ENCODE measurements at regions not wholly inside any gene's neighbourhood (a gene's known extent, or its start where the extent isn't known, plus 50 kb on each side); places are given as distances from the start of the nearest gene placed in this dataset.

- no peak for DNase-seq (ENCODE audit: low read depth)
Measured at GRCh38 chr7:22911889-22912288, 89.2 kb upstream of the TOMM7 start.

GRCh38 chr7:22909917-22910316 is 87.3 kb upstream of the TOMM7 start:
- DNase-seq (ENCODE audit: low read depth), result no peak

DNA sequence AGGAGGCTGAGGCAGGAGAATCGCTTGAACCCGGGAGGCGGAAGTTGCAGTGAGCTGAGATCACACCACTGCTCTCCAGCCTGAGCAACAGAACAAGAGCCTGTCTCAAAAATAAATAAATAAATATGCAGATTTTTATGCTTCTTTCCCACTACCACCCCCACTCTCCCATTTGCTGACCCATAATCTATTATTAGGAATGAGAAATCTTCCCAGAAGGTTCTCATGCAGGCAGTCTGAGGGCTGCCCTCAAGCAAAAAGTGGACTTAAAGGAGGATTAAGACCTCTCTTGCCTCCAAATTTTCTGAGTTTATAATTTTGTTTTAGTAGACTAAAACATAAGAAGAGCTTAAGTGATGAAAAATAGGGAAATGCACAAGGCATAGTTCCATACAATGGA is 85.2 kb upstream of the TOMM7 start:
- DNase-seq (ENCODE audit: low read depth), result no peak

- no peak for DNase-seq (ENCODE audit: low read depth)
Measured at GRCh38 chr7:22900784-22901183, 78.1 kb upstream of the TOMM7 start.

GRCh38 chr7:22900101-22900500 is 77.5 kb upstream of the TOMM7 start:
- no peak for DNase-seq (ENCODE audit: low read depth)

DNA sequence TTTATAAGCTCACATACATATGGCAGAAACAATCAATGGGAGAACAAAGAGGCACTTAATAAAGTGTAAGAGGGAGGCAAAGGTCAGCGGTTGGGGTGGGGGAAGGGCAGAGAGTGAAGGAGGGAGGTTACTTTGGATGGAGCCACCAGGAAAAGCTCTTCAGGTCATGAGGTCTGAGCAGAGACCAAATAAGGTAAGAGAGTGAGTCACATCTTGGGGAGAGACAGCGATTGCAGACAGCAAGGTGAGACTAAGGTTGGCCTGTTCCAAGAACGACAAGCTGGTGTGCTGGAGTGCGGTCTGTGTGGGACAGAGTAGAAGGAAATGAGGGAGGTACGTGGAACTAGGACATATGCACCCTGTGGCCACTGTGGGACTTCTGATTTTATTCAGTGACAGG is 74.3 kb upstream of the TOMM7 start:
- no peak for DNase-seq (ENCODE audit: low read depth)

GRCh38 chr7:22895828-22896165 is 73.1 kb upstream of the TOMM7 start:
- no peak for DNase-seq (ENCODE audit: low read depth)

GRCh38 chr7:22895140-22895827 is 72.6 kb upstream of the TOMM7 start:
- DNase-seq (ENCODE audit: low read depth), result no peak

GRCh38 chr7:22894546-22894945 is 71.9 kb upstream of the TOMM7 start:
- DNase-seq (ENCODE audit: low read depth), result no peak

GRCh38 chr7:22890773-22891172 is 68.1 kb upstream of the TOMM7 start:
- DNase-seq (ENCODE audit: low read depth), result no peak

GRCh38 chr7:22885797-22886261 is 63.2 kb upstream of the TOMM7 start:
- DNase-seq (ENCODE audit: low read depth), result no peak

- no peak for DNase-seq (ENCODE audit: low read depth)
Measured at GRCh38 chr7:22884911-22885788, 62.5 kb upstream of the TOMM7 start.

DNA sequence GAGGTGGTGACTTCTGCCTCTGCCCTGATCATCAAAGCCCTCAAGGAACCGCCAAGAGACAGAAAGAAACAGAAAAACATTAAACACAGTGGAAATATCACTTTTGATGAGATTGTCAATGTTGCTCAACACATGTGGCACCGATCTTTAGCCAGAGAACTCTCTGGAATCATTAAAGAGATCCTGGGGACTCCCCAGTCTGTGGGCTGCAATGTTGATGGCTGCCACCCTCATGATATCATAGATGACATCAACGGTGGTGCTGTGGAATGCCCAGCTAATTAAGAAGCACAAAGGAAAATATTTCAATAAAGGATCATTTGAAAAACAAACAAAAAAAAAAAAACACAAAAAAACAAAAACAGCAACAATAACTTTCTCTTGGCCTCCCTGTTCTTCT is 59.5 kb upstream of the TOMM7 start:
- no peak for DNase-seq (ENCODE audit: low read depth)

DNA sequence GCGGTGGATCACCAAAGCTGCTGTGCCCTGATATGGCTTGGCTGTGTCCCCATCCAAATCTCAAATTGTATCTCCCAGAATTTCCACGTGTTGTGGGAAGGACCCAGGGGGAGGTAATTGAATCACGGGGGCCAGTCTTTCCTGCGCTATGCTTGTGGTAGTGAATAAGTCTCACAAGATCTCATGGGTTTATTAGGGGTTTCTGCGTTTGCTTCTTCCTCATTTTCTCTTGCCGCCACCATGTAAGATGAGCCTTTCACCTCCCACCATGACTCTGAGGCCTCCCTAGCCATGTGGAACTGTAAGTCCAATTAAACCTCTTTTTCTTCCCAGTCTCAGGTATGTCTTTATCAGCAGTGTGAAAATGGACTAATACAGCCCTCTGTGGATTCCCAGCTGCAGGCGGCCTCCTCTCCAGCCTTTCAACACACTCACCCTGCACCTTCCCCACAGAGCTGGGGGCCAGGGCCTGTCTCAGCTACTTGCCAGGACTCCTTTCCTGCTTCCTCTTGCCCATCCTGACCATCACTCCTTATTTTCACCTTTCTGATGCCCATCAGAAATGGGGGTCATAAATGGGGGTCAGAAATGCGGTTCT is 57.2 kb upstream of the TOMM7 start:
- DNase-seq (ENCODE audit: low read depth), result no peak

DNA sequence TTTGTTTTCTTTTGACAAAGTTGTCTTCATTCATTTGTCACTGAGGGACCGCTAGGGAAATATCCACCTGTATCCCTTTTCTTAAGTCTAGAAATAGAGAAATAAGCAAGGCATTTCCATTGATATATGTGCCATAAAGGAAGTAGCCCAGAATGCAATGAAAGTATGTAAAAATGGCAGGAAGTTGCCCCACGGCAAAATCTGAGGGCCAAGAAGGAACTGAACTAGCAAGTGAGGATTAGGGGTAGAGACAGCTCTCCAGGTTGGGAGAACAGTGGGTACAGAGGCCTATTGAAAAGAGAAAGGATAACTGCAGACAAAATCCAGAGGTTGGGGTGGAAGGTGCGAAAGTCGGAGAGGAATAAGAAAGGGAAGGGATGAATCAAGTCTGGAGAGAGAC is 56.6 kb upstream of the TOMM7 start:
- no peak for DNase-seq (ENCODE audit: low read depth)

- DNase-seq (ENCODE audit: low read depth), result no peak
Measured at GRCh38 chr7:22876986-22877729, 54.5 kb upstream of the TOMM7 start.

DNA sequence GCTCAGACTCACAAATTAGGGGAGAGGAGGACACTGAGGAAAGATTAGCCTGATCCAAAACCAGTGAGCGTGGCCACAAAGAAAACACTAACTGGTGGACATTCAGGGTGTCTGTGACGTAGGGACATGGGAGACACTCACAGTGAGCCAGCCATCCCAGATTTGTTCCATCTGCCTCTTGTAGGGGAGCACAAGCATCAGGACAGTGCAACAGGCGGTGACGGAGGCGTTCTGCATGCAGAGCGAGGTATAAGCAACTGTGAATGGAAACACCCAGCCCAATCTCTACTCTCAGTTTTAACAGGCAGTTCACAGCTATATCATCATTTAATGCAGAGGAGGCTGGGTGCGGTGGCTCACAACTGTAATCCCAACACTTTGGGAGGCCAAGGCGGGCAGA is 52.8 kb upstream of the TOMM7 start:
- DNase-seq (ENCODE audit: low read depth), result no peak

GRCh38 chr7:22874904-22875303 is 52.3 kb upstream of the TOMM7 start:
- no peak for DNase-seq (ENCODE audit: low read depth)

Measured in non-pigmented ciliary epithelial cell (primary cell).